ENCODE measurements at regions not wholly inside any gene's neighbourhood (a gene's known extent, or its start where the extent isn't known, plus 50 kb on each side); places are given as distances from the start of the nearest gene placed in this dataset.

DNA sequence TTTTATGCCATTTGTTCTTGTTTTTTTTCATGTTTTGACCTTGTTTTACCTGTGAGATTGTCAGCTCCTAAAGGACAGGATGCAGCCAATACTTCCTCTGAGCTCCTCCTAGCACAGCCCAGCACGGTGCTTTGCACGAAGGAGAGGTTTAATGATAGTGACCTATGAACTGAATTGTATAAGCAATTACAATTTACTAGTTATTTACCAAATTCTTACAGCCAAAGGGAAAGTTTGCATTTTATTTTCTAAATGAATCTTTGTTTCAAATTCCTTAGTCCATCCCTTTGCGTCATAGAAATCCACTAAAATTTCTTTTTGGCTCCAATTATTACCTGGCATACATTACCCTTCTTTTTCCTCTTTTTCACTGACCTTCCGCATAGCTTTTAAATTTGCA is 326.1 kb downstream of the TDRD15 start:
- DNase-seq: no peak

DNA sequence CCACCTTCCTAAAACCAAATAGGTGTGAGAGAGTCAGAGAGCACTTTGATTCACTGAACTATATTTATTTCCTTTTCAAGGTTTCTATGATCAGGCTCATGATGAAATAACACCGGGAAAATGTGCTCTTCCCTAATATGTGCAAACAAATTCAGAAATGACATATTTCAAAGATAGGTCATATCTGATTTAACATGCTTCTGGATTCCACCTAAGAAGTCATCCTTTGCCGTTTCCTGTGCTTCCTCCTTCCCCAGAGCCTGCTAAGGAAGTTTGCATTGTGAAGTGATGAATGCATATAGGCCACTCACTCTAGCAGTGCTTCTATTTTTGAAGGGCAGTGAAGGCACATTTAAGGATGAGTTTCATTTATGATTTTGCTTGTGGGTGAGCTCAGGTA is 327.6 kb downstream of the TDRD15 start:
- no peak for DNase-seq

DNA sequence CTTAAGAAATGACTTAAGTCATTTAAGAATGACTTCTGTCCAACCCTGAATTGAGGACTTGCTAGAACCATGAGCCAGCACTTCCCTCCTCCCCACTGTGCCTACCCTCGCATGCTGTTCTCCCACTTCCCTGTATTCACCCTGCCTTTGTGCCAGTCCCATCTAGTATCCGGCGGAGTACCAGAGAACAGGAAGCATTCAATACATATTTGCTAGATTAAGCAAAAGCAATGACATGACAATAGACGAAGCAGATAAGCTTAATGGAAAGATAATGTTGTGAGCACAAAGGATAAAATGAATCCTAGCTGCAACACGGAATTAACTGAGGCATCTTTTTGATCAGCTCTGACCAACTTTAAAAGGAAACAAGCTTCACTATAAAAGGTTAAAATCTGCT is 328.5 kb downstream of the TDRD15 start:
- DNase-seq: no peak

DNA sequence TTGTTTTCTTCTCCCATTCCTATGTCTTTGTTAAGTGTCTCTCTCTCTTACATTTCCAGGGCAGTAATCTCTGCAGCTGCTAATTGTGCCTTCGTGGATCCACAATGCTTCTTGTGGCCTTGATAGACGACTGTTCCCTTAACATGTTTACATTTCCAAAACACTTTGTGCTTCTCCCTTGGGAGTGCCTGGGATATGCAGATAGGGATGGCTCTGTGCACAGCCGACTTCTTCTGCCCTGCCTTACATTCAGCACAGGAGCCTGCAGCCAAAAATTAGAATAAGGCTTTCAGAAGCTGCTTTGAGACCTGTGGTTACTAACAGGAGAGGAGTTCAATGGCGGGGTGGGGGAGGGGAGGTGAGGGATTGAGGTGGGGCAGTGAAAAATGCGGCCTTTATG is 328.9 kb downstream of the TDRD15 start:
- DNase-seq: no peak

DNA sequence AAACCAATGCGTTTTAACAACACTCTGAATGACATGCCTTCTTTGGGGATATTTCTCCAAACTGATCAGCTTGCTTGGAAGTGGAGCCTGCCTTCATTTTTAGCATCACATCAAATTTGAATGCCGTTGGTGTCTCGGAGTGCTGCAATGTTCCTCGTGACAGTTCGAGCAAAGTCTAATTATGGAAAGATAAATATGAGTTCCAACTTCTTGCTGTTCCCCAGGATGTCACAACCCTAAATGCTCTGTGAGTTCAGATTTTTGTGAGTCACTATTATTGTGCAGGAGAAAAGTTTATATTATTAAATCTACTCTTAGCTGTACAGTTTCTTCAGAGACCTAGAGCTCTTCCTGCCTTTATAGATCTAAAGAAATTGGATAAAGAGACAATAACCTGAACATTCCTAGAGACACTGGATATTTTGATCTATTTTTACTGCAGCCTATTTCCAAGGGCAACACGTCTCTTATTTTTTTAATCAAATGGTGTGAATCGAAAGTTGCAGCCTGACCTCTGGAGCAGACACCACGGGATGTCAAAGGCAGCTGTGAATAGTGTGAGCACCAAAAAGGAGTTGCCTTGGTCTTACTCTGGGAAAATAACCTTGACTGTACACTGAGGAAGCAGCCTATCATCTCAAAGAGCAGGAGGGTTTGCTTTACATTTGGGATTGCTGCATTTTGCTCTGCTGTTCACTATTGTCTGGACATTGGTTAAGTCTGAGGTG is 330.1 kb downstream of the TDRD15 start:
- DNase-seq: no peak

DNA sequence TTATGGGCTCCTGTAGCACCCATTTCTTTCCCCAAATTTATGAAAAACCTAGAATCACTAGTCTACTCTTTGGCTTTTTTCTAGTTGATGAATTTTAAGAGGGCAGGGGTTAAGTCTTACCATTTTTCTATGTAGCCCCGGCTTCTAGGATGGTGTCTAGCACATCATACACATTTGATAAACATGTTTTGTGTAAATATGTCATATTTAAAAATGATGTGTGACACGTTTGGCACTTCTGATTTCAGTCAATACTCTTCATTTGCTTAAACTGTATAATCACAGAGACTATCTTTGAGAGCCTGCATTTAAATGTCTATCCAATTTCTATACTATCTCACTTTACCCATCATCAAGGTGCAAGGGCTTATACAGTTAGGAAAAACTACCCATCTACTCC is 331.1 kb downstream of the TDRD15 start:
- no peak for DNase-seq

DNA sequence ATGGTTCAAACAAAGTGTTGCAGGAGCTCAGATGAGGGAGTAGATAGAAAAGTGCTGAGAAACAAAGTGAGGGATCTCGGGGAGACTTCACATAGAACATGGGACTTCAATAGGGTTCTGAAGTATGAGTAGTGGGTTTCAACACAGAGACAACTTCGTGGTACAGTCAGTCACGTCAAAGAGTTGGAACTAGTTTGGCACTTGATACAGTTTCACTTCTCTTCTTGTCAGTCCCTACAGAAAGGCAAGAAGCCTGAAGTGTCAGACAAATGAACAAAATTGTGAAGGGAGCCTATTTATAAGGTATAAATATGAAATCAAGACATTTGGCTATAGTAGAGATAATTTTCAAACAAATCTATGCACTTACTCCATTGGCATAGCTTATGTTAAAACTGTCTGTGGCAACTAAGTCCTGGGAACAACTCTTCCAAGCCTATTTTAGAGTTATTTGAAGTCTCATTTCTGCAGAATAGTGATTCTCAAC is 338.0 kb downstream of the TDRD15 start:
- DNase-seq: no peak

DNA sequence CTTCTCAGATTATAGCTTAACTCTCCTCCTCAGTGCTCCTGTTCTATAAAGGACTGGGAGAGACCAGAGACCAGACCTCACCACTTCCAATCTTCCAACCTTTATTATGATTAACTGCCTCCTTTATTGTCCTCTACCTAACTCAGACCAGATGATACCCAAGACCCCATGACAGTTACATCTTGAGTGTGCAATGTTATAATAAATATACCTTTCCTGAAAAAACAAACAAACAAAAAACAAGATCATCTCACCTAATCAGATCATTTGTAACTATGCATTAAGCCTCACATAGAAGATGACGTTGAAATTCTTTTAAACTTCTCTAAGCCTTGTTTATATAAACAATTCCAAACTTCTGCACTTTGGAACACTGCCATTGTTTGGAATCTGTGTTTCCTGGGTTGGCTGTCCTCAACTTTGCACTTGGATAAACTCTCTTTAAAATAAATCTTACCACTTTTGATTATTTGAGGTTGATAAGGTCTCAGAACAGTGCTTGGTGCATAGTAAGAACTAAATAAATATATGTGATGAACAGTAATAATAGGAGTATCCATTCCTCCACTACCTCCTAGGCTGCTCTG is 342.7 kb downstream of the TDRD15 start:
- DNase-seq: no peak

DNA sequence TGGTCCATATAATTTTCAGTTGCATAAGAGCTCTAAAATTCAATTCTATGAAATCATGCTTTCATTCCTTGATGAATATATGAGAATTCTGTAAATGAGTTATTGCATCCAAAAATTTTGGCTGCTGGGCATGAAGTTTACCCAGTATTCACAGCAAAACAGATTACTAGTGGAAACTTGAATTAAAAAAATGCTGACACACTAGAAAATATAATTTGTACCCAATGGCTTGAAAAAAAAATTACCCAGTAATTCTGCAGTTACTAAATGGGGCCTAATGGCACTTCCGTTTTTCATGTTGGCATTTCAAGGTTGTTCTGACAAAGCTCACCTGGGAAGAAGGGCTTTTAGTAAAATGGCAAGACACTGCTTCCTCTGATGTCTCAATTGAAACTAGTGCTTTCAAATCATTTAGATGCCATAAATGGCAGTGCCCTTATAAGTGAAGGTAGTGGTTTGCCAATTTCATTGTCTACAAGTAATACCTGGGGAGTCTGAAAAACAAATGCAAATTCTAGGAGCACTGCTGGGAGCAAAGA is 343.6 kb downstream of the TDRD15 start:
- no peak for DNase-seq

DNA sequence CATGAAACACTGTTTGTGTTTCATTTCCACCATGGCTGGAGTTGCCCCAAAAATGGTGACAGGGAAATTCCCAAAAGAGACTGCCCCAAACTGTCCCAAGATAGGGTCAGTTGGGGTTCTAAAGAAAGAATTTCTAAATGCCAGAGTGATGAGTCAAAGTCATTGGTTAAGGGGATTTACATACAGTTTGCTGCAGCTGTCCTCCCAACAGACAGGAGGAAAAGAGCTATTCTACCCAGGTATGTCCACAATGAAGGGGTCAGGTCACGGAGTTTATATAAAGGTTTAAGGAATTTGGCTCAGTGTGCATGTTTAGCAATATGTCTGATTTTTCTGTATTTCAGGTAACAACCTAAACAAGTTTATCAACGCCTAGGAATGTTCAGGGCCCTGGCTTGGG is 344.1 kb downstream of the TDRD15 start:
- DNase-seq: no peak

DNA sequence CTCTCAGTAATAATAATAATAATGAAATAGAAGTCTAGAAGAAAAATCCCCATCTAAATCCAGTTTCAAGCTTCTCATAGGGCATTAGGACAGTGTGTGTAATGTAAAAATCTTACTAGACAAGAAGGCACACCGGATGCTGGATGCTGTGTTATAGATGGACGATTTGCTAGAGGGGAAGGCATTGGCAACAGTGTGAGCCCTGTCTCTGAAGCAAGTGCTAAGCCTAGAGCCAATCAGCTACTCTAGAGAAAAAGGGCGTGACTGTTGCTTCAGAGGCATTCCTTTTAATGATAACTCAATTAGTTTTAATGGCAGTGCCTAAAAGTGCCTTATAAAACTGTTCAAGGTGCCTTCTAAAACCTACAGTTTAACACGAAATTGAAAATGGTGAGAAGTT is 344.9 kb downstream of the TDRD15 start:
- DNase-seq: no peak

DNA sequence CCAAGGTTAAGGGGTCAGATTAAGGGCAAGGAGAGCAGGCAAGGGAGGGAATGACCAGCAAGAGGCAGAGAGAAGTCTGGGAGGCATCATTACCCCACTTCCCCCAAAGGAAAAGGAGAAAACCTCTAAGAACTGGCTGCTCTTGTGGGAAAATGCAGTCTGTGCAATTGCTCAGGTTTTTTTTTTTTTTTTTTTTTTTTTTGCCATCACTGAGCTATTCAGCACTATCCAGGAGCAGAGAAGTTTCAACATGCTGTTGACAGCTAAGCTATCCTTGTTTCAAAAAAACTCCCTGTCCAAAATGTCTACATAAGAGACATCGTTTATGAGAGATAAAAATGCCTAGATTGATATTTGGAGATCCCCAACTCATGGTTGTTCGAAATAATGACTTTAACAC is 345.4 kb downstream of the TDRD15 start:
- DNase-seq: no peak

DNA sequence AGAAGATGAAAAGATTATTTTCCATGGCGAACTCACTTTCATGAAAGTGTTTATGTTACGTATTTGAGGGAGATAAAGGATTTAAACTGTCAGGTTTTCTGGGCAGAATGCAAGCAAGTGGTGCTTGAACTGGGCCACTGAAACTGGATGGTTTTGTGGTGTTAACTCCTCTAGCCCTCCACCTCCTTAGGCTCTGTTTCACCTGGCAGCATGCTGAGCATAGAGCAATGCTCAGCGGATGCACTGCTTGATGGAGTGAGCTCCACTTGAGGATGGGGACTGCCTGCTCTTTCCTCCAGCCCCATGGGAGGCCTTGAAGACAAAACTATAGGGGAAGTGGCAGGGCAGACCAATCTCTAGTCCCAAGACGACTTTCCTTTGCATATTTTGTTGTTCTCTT is 345.8 kb downstream of the TDRD15 start:
- no peak for DNase-seq

DNA sequence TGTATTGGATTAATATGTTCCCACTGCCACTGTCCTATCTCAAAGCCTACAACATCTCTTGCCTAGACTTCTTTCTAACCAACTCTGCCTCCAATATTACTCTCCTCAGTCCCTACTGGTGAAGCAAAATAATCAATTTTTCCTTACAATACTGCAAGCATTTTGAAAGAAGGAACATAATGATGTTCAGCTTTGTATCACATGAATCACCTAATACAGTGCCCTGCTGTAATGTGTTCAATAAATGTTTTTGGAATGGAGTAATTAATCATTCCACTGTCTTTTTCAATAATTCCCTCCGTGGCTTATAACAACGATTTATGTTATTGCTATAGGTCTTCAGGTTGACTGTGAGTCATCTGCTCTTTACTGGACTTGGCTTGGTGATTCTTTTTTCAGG is 356.4 kb downstream of the TDRD15 start:
- DNase-seq: no peak

DNA sequence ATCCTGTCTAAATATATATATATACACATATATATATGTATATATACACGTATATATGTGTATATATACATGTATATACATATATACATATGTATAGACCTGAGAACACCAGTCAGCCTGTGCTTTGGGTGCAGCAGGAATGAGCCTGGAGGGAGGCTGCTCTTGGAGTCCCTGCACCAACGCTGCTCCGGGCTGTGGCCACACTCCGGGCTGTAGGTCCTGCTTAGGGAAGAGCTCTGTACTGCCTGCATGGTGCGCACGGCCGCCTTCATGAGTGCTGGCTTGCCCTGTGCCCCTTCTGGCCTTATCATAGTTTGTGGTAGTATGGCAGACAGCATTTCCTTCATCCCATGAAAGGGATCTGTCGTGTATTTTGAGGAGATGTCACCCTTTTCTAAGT is 360.9 kb downstream of the TDRD15 start:
- no peak for DNase-seq

DNA sequence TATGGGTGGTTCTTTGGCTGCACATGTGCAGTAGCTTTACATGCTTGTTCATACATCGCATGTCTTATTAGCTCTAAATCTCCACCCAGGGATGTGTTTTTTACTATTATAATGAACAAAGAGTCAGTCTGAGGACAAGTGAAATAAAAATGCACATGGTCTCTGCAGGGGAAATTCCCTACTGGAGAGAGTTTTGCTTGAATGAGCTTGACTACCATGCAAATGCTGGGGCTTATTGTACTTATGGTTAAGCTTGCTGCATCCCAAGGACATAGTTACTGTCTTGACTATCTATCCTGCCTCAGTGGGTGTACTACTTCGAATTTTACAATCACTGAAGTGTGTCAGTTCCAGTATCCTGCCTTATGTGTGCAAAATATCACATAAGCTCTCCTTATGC is 362.7 kb downstream of the TDRD15 start:
- DNase-seq: no peak

DNA sequence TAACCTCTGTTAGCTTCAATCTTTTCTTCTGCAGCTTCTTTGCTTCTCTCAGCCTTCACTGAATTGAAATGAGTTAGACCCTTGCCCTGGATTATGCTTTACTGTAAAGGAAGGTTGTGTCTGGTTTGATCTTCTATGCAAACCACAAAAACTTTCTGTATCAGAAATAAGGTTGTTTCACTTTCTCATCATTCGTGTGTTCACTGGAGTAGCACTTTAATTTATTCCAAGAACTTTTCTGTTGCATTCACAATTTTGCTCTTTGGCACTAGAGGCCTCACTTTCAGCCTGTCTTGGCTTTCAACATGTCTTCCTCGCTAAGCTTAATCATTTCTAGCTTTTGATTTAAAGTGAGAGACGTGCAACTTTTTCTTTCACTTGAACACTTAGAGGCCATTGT is 365.3 kb downstream of the TDRD15 start:
- DNase-seq: no peak

DNA sequence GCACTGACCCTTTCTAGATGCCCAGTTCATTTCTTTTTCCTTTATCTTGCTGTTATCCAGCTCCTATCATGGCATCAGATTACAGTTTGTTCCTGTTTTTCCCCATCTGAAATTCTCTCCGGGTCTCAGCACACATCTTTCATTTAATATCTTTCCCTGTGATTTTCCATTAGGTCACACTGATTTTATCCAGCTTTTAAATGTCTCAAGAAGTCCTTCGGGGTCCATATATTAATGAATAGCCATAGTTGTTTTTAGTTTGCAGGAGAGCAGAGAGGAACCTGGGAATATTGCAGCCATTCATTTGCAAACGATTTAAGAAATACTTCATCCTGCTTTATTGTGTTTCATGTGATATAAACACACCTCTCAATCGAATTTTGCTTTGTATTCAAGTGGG is 374.2 kb downstream of the TDRD15 start:
- no peak for DNase-seq

DNA sequence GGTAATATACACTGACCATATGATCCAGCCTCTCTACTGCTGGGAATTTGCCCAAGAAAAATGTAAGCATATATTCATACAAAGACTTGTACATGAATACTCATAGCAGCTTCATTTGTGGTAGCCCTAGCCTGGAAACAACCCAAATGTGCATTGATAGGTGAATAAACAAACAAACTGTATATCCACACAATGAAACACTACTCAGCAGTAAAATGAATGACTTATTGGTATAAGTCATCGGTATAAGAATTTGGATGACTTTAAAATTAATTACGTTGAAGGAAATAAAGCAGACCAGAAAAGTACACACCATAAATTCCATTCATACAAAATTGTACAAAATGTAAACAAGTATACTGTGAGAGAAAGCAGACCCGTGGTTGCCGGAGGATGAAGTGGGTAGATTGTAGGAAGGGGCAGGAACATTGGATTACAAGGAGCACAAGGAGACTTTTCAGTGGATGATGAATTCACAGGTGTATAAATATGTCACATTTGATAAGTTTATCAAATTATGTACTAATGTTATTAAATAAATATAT is 376.7 kb downstream of the TDRD15 start:
- DNase-seq: no peak

DNA sequence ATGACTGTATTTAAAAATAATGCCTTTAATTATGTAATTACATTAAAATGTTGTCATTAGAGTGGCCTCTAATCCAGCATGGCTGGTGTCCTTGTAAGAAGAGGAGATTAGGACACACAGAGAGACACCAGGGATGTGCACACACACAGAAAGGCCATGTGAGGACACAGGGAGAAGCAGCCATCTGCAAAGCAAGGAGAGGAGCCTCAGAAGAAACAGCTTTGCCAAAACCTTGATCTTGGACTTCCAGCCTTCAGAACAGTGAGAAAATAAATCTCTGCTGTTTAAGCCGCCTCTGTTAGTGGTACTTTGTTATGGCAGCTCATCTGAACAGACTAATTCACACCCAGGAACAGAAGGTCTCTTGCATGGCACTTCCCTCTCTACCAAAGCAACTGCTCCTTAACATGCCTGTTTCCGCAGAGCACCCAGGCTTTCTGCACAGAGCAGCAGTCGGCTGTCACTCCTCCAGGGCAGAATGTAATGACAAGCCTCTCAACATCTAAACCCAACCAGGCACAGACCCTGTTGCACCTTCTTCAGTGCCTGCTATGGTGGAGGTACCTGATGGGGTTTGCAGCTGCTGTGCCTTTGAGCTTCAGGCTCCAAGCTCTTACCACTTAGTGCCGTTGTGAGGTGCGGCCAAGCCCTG is 377.7 kb downstream of the TDRD15 start:
- DNase-seq: no peak

DNA sequence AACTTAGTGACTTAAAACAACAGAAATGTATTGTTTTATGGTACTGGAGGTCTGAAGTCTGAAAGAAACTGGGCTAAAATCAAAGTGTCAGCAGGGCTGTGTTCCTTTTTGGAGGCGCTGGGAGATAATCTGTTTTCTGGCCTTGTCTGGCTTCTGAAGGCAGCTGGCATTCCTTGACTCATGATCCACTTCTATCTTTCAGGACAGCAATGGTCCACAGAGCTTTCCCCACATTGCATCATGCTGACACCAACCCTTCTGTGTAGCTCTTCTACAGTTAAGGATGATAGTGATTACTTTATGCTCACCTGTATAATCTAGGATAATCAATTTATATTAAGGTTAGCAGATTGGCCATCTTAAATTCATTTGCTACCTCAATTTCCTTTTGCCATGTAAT is 392.1 kb downstream of the TDRD15 start:
- DNase-seq: no peak

DNA sequence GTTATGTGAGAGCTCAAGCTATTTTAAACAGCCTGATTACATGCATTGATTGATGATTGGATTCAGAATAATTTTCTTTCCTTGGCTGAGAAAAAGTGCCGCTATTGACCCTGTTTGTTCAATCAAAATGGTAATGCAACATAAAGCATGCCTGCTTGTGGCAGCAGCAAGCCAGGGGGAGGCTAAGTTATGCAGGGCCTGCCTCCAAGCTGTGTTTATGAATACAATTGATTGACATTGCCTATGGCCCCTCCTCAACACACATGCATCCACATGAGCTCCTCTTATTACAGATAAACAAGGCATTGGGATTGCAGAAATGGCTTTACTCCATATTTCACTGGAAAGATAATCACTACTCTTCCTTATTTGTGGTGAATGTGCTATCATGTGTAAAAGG is 395.6 kb downstream of the TDRD15 start:
- no peak for DNase-seq

DNA sequence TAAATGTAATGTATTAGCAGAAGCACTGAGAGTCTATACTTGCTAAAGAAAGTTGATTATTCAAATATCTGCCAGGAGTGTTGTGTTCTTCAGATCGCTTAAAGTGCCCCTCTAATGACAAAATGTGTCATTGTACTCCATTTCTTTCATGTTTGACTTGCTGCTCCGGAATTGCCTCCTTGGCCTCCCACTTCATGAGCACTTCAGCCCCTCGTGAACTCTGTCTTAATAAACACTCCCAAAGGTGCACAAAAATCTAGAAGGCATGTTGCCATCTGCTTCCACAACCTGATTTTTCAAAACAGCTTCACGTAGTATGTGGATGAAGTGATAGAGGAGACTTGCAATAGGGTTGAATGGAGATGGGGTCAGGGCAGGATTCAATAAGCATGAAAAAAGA is 396.1 kb downstream of the TDRD15 start:
- DNase-seq: no peak

All from tongue (tissue), 1 donor.